ENCODE measurements at regions not wholly inside any gene's neighbourhood (a gene's known extent, or its start where the extent isn't known, plus 50 kb on each side); places are given as distances from the start of the nearest gene placed in this dataset.

DNA sequence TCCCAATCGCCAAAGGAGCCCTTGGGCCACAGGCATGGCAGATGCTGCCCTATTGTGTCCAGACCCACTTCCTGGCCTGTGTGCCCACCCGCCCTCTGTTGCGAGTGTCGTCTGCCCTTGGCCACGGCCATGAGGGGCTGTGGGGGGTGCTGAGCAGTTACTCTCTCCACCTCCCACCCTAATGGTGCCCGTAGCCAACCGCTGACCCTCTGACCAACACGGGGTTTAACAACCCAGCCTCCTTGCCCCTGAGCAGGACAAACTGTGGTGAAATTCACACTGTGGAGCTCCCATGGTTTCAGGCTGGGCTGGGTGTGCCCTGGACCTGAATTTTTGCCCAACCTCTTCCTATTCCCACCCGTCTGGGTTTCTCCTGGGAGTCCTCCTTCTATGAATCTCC, 145.7 kb upstream of the HDAC4 start:
- peak; percentile 28 for DNase-seq (ENCODE audit: low spot score)
- TF ChIP-seq, protein P1, sequence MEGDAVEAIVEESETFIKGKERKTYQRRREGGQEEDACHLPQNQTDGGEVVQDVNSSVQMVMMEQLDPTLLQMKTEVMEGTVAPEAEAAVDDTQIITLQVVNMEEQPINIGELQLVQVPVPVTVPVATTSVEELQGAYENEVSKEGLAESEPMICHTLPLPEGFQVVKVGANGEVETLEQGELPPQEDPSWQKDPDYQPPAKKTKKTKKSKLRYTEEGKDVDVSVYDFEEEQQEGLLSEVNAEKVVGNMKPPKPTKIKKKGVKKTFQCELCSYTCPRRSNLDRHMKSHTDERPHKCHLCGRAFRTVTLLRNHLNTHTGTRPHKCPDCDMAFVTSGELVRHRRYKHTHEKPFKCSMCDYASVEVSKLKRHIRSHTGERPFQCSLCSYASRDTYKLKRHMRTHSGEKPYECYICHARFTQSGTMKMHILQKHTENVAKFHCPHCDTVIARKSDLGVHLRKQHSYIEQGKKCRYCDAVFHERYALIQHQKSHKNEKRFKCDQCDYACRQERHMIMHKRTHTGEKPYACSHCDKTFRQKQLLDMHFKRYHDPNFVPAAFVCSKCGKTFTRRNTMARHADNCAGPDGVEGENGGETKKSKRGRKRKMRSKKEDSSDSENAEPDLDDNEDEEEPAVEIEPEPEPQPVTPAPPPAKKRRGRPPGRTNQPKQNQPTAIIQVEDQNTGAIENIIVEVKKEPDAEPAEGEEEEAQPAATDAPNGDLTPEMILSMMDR (IDR thresholded peaks at IDR 0.05; ENCODE audit: poor library complexity, severe bottlenecking), result no peak
- H3K27ac ChIP-seq (ENCODE audit: poor library complexity, severe bottlenecking), result no peak overlapping the region
- no peaks in the 10 kb centered on the region for H3K9me3 ChIP-seq (ENCODE audit: severe bottlenecking)
- no peaks in the 10 kb centered on the region for H3K4me1 ChIP-seq (ENCODE audit: insufficient read depth, poor library complexity, severe bottlenecking)
- no peak for ATAC-seq (ENCODE audit: low read depth)
- H3K4me3 ChIP-seq (ENCODE audit: severe bottlenecking), result no peak overlapping the region
- no peaks in the 10 kb centered on the region for H3K27me3 ChIP-seq (ENCODE audit: insufficient read depth, poor library complexity, severe bottlenecking)
- H3K36me3 ChIP-seq (ENCODE audit: low read depth), result no peaks in the 10 kb centered on the region

DNA sequence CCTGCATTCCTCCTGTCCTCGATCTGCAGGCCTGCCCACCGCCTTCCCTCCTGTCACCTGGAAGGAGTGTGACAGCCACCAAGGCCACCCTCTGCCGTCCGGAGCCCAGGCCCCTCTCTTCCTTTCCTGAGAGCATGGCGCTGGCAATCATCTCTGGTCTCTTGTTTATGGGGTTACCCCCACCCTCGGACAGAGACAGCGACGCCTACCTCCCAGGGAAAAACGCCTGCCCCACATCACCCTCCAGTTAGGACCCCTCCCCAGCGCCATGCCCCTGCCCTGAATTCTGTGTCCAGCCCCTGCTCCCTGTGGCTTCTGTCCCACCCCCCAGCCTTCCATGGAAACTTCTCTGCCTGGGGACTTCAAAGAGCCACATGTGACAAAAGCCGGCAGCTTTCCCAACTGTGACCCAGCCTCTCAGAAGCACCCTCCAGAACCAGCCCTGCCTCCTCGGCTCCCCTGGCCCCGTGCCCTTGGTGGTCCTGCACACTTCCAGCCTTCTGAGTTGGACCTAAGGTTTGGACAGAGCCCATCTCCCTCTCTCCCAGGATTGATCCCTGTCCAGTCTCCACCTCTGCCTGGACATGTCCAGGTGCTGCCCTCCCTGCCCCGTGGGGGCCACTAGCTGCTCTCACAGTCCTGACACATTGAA, 145.0 kb upstream of the HDAC4 start:
- TF ChIP-seq, protein P1 (IDR thresholded peaks at IDR 0.05; ENCODE audit: poor library complexity, severe bottlenecking), result no peak
- ATAC-seq (ENCODE audit: low read depth), result no peak
- Histone ChIP-seq H3K27ac (ENCODE audit: poor library complexity, severe bottlenecking) (no peak overlapping the region), H3K36me3 (ENCODE audit: low read depth) (no peaks in the 10 kb centered on the region), H3K27me3 (ENCODE audit: insufficient read depth, poor library complexity, severe bottlenecking) (no peaks in the 10 kb centered on the region), H3K4me3 (ENCODE audit: severe bottlenecking) (no peak overlapping the region), H3K9me3 (ENCODE audit: severe bottlenecking) (no peaks in the 10 kb centered on the region), H3K4me1 (ENCODE audit: insufficient read depth, poor library complexity, severe bottlenecking) (no peaks in the 10 kb centered on the region)
- peak; percentile 29 for DNase-seq (ENCODE audit: low spot score)

DNA sequence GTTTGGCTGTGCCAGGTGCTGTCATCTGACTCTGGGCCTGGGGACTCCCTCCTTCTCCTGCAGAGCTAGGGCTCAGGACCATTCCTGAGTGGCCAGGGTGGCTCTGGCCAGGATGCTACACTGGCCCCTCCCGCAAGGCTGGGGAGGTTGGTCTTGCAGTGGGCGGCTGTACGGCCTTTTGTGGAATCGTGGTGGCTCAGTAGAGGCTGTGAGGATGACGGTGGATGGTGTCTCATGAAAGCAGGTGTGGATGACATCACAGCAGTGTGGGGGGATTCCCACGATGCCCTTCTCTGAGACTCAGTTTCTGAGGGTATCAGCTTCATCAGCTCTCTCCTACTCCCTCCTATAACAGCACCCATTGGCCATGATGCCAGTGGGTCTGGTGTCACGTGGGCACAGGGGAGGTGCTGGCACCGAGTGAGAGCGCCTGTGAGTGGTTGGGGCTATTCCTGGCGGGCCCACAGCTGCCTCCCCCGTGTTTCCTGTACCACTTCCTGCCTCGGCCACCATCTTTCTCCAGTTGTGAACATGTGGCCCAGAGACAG, 144.2 kb upstream of the HDAC4 start:
- TF ChIP-seq, protein P1 (IDR thresholded peaks at IDR 0.05; ENCODE audit: poor library complexity, severe bottlenecking), result no peak
- Histone ChIP-seq H3K36me3 (ENCODE audit: low read depth) (no peaks in the 10 kb centered on the region), H3K4me3 (ENCODE audit: severe bottlenecking) (no peak overlapping the region), H3K27ac (ENCODE audit: poor library complexity, severe bottlenecking) (no peak overlapping the region), H3K27me3 (ENCODE audit: insufficient read depth, poor library complexity, severe bottlenecking) (no peaks in the 10 kb centered on the region), H3K4me1 (ENCODE audit: insufficient read depth, poor library complexity, severe bottlenecking) (no peaks in the 10 kb centered on the region), H3K9me3 (ENCODE audit: severe bottlenecking) (no peaks in the 10 kb centered on the region)
- DNase-seq (ENCODE audit: low spot score) (peak; percentile 21), ATAC-seq (ENCODE audit: low read depth) (no peak)

DNA sequence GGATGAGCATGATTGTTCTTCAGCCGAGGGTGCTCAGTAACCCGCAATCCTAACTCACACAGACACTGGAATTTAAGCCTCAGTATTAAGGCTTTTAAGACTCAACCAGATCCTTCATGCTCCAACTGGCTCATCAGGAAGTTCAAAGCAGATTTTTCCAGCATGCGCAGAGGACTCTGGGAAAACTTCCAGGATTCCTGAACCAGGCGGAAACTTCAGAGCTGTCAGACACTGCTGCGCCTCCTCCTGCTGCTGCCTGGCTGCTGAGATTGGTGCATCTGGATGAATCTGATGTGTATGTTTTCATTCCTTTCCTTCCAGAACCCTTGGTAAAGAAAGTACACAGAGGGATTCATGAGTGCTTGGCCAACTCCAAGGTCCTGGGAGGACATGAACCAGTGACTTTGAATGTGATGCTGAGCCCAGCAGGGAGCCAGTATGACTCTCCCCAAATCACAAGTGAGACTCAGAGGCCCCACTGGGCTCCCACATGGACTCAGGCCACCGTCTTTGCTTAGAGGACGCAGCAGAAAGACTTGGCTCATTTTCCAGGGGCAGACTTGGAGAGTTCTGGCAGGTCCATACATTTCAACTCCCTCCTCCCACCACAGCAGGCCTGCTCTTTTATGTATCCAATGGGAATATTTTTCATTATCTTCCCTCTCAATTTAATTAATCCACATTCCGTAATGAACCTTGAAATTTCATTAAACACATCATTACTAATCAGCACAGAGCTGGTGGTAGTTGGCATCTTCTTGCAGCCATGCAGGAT, 143.5 kb upstream of the HDAC4 start:
- Histone ChIP-seq H3K36me3 (ENCODE audit: low read depth) (no peaks in the 10 kb centered on the region), H3K9me3 (ENCODE audit: severe bottlenecking) (no peaks in the 10 kb centered on the region), H3K27ac (ENCODE audit: poor library complexity, severe bottlenecking) (no peak overlapping the region), H3K4me3 (ENCODE audit: severe bottlenecking) (no peak overlapping the region), H3K4me1 (ENCODE audit: insufficient read depth, poor library complexity, severe bottlenecking) (no peaks in the 10 kb centered on the region), H3K27me3 (ENCODE audit: insufficient read depth, poor library complexity, severe bottlenecking) (no peaks in the 10 kb centered on the region)
- ATAC-seq (ENCODE audit: low read depth), result no peak
- no peak for DNase-seq (ENCODE audit: low spot score)
- TF ChIP-seq, protein P1 (IDR thresholded peaks at IDR 0.05; ENCODE audit: poor library complexity, severe bottlenecking), result no peak
